Mesenchymal stem cell (in vitro differentiated cells and primary cell): ENCODE measurements at regions not wholly inside any gene's neighbourhood (a gene's known extent, or its start where the extent isn't known, plus 50 kb on each side); places are given as distances from the start of the nearest gene placed in this dataset.
A peak's percentile ranks its signal among the peaks of the same experiment; 100 is the strongest.

Experiments used
- DNase-seq: peaks from one replicate; pipeline ENCODE4 v3.0.0-alpha.2; 2013
- H2AFZ ChIP-seq: one replicate; pipeline ENCODE4 v1.6.1; 2013; ENCODE audit warnings: low read depth, mild to moderate bottlenecking, control low read depth, inconsistent platforms, low read length, moderate library complexity
- H2AK5ac ChIP-seq: 2 replicates; pipeline ENCODE4 v1.6.1; 2013; ENCODE audit warnings: low read length, moderate library complexity, mild to moderate bottlenecking, inconsistent platforms; ENCODE audit not compliant: severe bottlenecking
- H2BK120ac ChIP-seq: one replicate; pipeline ENCODE4 v1.6.1; 2013; ENCODE audit warnings: low read depth, mild to moderate bottlenecking, inconsistent platforms, low read length, moderate library complexity
- H2BK12ac ChIP-seq, 2 experiments: one replicate each; pipeline ENCODE4 v1.6.1; 2013; ENCODE audit warnings: inconsistent platforms in 2 of 2, low read length in 2 of 2, mild to moderate bottlenecking in 2 of 2, moderate library complexity in 2 of 2, control low read depth in 1 of 2
- H2BK15ac ChIP-seq: one replicate; pipeline ENCODE4 v1.6.1; 2013; ENCODE audit warnings: mild to moderate bottlenecking, low read depth, inconsistent platforms; ENCODE audit not compliant: poor library complexity, severe bottlenecking
- H2BK5ac ChIP-seq: 2 replicates; pipeline ENCODE4 v1.6.1; 2013; ENCODE audit warnings: low read depth, mild to moderate bottlenecking, low read length, control low read depth, inconsistent platforms; ENCODE audit not compliant: poor library complexity, severe bottlenecking
- H3K14ac ChIP-seq, 2 experiments: one replicate each; pipeline ENCODE4 v1.6.1; 2013; ENCODE audit warnings: inconsistent platforms in 2 of 2, low read length in 2 of 2, control low read depth in 1 of 2, mild to moderate bottlenecking in 1 of 2, moderate library complexity in 1 of 2
- H3K18ac ChIP-seq, 2 experiments: one replicate each; pipeline ENCODE4 v1.6.1; 2013; ENCODE audit warnings: inconsistent platforms in 2 of 2, low read length in 2 of 2, control low read depth in 1 of 2, low read depth in 1 of 2, mild to moderate bottlenecking in 1 of 2
- H3K23ac ChIP-seq, 2 experiments: one replicate each; pipeline ENCODE4 v1.6.1; 2013; ENCODE audit warnings: inconsistent platforms in 2 of 2, low read length in 2 of 2, mild to moderate bottlenecking in 2 of 2, moderate library complexity in 2 of 2, control low read depth in 1 of 2
- H3K27ac ChIP-seq: 2 replicates; pipeline ENCODE4 v1.5.1; 2013; ENCODE audit warnings: mild to moderate bottlenecking, moderate library complexity, low read length, control low read depth, inconsistent platforms; ENCODE audit not compliant: poor library complexity, severe bottlenecking
- H3K27me3 ChIP-seq, 2 experiments: 2 replicates each; pipeline versions ENCODE4 v1.6.1 to v1.7.0; 2013; ENCODE audit warnings: low read length in 2 of 2, mild to moderate bottlenecking in 2 of 2, moderate library complexity in 2 of 2, control low read depth in 1 of 2, inconsistent platforms in 1 of 2; ENCODE audit not compliant: control insufficient read depth in 1 of 2, insufficient read depth in 1 of 2
- H3K36me3 ChIP-seq, 2 experiments: 2 replicates each; pipeline versions ENCODE4 v1.6.1 to v1.7.0; 2013; ENCODE audit warnings: low read length in 2 of 2, control low read depth in 1 of 2, inconsistent platforms in 1 of 2, low read depth in 1 of 2, mild to moderate bottlenecking in 1 of 2; ENCODE audit not compliant: insufficient read depth in 2 of 2, control insufficient read depth in 1 of 2
- H3K4ac ChIP-seq, 2 experiments: one replicate each; pipeline ENCODE4 v1.6.1; 2013; ENCODE audit warnings: inconsistent platforms in 2 of 2, low read length in 2 of 2, mild to moderate bottlenecking in 2 of 2, moderate library complexity in 2 of 2, control low read depth in 1 of 2, low read depth in 1 of 2
- H3K4me1 ChIP-seq: 2 replicates; pipeline ENCODE4 v1.6.1; 2013; ENCODE audit warnings: low read depth, low read length, control low read depth; ENCODE audit not compliant: control insufficient read depth, insufficient read depth
- H3K4me2 ChIP-seq: 2 replicates; pipeline ENCODE4 v1.6.1; 2013; ENCODE audit warnings: low read length, mild to moderate bottlenecking, inconsistent platforms; ENCODE audit not compliant: poor library complexity, severe bottlenecking
- H3K4me3 ChIP-seq, 2 experiments: 2 replicates each; pipeline versions ENCODE4 v1.5.1 to v1.7.0; 2013; ENCODE audit warnings: low read length in 2 of 2, mild to moderate bottlenecking in 2 of 2, control low read depth in 1 of 2, low read depth in 1 of 2; ENCODE audit not compliant: insufficient read depth in 1 of 2
- H3K79me1 ChIP-seq: replicated peaks from 2 replicates; pipeline ENCODE4 v1.6.1; 2013; ENCODE audit warnings: mild to moderate bottlenecking, control low read depth, low read length, inconsistent platforms; ENCODE audit not compliant: poor library complexity, severe bottlenecking
- H3K9ac ChIP-seq: 2 replicates; pipeline ENCODE4 v1.7.0; 2013; ENCODE audit warnings: mild to moderate bottlenecking, low read length, moderate library complexity
- H3K9me3 ChIP-seq: 2 replicates; pipeline ENCODE4 v1.7.0; 2013; ENCODE audit warnings: mild to moderate bottlenecking, low read length; ENCODE audit not compliant: control insufficient read depth
- H4K8ac ChIP-seq: one replicate; pipeline ENCODE4 v1.6.1; 2013; ENCODE audit warnings: inconsistent platforms, mild to moderate bottlenecking, low read length, moderate library complexity
- H4K91ac ChIP-seq: one replicate; pipeline ENCODE4 v1.6.1; 2013; ENCODE audit warnings: mild to moderate bottlenecking, low read length, inconsistent platforms
- WGBS: methylation state at CpG from one replicate; pipeline ENCODE4 v1.1.7; 2013; ENCODE audit warnings: mixed read lengths; 5-methylcytosine and 5-hydroxymethylcytosine counted together

DNA sequence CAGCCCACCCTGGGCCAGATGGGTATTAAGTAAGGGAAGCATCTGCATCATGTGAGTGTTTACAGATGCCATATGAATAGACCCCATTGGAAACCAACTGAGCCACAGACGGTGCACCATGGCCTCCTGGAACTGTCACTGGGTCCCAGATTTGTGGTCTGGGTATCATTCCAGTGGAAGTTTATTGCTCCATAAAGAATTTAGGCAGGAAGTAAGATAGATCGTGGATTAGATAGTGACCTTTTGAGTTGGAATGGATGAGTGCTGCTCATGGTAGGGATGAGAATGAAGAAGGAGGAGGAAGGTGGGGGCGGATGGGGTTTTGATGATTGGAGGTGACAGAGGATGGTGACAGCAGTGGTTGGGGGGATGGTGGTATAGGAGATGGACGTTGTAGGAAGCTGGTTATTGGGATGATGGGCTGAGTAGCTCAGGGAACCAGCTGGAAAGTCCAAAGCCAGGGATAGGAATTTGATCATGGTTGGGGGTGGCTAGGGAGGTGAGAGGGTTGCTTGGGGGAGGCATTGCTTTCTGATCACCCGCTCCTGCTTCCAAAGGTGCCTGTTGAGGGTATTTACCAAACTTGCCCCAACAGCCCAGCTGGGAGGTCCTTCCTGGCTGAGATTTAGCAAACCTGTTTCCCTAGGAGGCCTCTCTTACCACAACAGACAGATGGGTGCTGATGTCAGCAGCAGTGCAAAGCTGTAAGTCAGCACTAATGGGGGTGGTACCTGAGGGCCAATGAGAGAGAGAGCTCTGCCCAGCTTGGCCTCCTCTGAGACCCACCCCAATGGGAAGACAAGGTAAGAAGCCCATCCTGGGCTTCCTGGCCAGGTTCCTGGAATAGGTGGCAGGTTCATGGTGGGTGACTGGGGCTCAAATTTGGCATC, 78.0 kb downstream of the VEGFA start:
- Histone ChIP-seq H3K4me2 (no peak overlapping the region), H3K18ac (peak overlapping the region; percentile 1 to 38), H2BK15ac (peak overlapping the region; percentile 64), H3K79me1 (no peaks in the 10 kb centered on the region), H3K36me3 (no peaks in the 10 kb centered on the region), H2BK5ac (no peak overlapping the region), H2BK12ac (peak overlapping the region in 1 of 2 experiments; percentile 23), H4K91ac (peak overlapping the region; percentile 28), H3K4me3 (no peak overlapping the region), H3K27ac (no peak overlapping the region), H3K27me3 (peaks cover 0 to 52% of the 10 kb centered on the region in 2 experiments), H3K9ac (no peak overlapping the region), H3K23ac (no peak overlapping the region), H2AFZ (no peak overlapping the region), H3K4ac (peak overlapping the region in 1 of 2 experiments; percentile 35), H2BK120ac (peak overlapping the region; percentile 30), H2AK5ac (no peak overlapping the region), H3K4me1 (peaks cover 34% of the 10 kb centered on the region), H3K14ac (no peak overlapping the region), H4K8ac (no peak overlapping the region), H3K9me3 (no peaks in the 10 kb centered on the region)
- 39% methylated on average over 5 of the region's 5 CpGs for WGBS
- DNase-seq = peak; percentile 23

DNA sequence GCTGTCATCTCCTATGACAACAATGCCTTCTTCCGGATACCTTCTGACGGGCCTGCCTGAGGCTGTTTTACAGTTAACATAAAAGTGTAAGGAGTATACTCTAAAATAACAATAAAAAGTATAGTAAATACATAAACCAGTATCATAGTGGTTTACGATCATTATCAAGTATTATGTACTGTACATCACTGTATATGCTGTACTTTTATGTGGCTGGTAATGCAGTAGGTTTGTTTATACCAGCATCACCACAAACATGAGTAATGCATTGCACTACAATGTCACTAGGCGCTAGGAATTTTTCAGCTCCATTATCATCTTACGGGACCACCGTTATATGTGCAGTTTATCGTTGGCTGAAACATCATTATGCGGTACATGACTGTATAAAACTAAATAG, 76.5 kb downstream of the VEGFA start:
- Histone ChIP-seq H2BK5ac (no peak overlapping the region), H3K23ac (no peak overlapping the region), H3K4me1 (peaks cover 25% of the 10 kb centered on the region), H3K36me3 (no peaks in the 10 kb centered on the region), H3K79me1 (no peaks in the 10 kb centered on the region), H4K91ac (no peak overlapping the region), H2BK12ac (no peak overlapping the region), H3K18ac (no peak overlapping the region), H3K4me2 (no peak overlapping the region), H3K4me3 (no peak overlapping the region), H3K4ac (no peak overlapping the region), H3K27ac (no peak overlapping the region), H3K9me3 (no peaks in the 10 kb centered on the region), H3K27me3 (peaks cover 0 to 50% of the 10 kb centered on the region in 2 experiments), H3K9ac (no peak overlapping the region), H2AFZ (no peak overlapping the region), H3K14ac (no peak overlapping the region), H2AK5ac (no peak overlapping the region), H2BK120ac (no peak overlapping the region), H2BK15ac (no peak overlapping the region), H4K8ac (no peak overlapping the region)
- 61% methylated on average over 5 of the region's 8 CpGs for WGBS
- DNase-seq = peak; percentile 82

DNA sequence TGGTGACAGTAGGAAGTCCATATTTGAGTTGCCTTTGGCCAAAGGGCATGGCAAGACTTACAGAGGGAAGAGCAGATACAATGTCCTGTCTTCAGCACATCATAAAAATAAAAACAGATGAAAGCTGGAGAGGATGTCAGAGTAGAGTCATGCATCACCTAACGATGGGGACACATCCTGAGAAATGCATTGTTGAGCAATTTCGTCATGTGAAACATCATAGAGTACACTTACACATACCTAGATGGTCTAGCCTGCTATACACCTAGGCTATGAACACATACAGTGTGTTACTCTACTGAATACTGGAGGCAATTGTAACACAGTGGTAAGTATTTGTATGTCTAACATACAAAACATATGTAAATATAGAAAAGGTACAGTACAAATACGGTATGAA, 75.6 kb downstream of the VEGFA start:
- no peak overlapping the region for H3K18ac ChIP-seq
- 83% methylated on average over 3 of the region's 3 CpGs for WGBS
- H3K27ac ChIP-seq = no peak overlapping the region

DNA sequence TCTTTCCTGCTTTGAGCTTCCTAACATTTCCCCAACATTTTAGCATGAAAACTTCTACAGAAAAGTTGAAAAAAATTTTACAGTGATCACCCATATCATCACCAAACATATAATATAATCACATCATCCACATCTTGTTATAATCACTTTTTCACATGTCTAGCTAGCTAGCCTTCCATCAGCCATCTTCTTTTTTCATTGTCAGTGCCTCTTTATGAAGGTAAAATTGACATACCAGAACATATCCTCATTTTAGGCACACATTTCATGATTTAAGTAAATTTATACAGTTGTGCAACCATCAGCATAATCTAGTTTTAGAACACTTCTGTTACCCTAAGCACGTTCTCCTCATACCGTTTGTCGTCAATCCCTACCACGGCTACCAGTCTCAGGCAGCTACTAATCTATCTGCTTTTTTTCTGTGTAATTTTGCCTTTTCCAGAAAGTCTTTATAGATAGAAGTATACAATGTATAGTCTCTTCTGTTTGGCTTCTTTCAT, 73.7 kb downstream of the VEGFA start:
- Histone ChIP-seq H3K23ac (no peak overlapping the region), H2BK15ac (no peak overlapping the region), H4K91ac (no peak overlapping the region), H3K9me3 (no peaks in the 10 kb centered on the region), H2BK5ac (no peak overlapping the region), H3K4me1 (peaks cover 9% of the 10 kb centered on the region), H2AFZ (no peak overlapping the region), H2BK12ac (no peak overlapping the region), H3K9ac (no peak overlapping the region), H3K79me1 (no peaks in the 10 kb centered on the region), H2BK120ac (no peak overlapping the region), H3K14ac (no peak overlapping the region), H3K27me3 (peaks cover 0 to 44% of the 10 kb centered on the region in 2 experiments), H3K4ac (no peak overlapping the region), H3K4me3 (no peak overlapping the region), H3K27ac (no peak overlapping the region), H3K18ac (no peak overlapping the region), H2AK5ac (no peak overlapping the region), H3K4me2 (no peak overlapping the region), H4K8ac (no peak overlapping the region), H3K36me3 (no peaks in the 10 kb centered on the region)
- WGBS = 100% methylated on average over 1 of the region's 4 CpGs
- DNase-seq = no peak

More for the DNA sequence above, 75.6 kb downstream of the VEGFA start:
- Histone ChIP-seq H3K9ac (no peak overlapping the region), H2BK12ac (no peak overlapping the region), H3K36me3 (no peaks in the 10 kb centered on the region), H2BK120ac (no peak overlapping the region), H3K14ac (no peak overlapping the region), H2AFZ (no peak overlapping the region), H3K4ac (no peak overlapping the region), H3K9me3 (no peaks in the 10 kb centered on the region), H3K4me3 (no peak overlapping the region), H2AK5ac (no peak overlapping the region), H4K8ac (no peak overlapping the region), H4K91ac (no peak overlapping the region), H3K4me1 (peaks cover 17% of the 10 kb centered on the region), H2BK5ac (no peak overlapping the region), H3K23ac (no peak overlapping the region), H3K4me2 (no peak overlapping the region), H3K79me1 (no peaks in the 10 kb centered on the region), H3K27me3 (peaks cover 0 to 50% of the 10 kb centered on the region in 2 experiments), H2BK15ac (no peak overlapping the region)
- DNase-seq = no peak
